ACHN (cell line): ENCODE measurements at regions not wholly inside any gene's neighbourhood (a gene's known extent, or its start where the extent isn't known, plus 50 kb on each side); places are given as distances from the start of the nearest gene placed in this dataset.

Source experiments
- DNase-seq: peaks from one replicate; pipeline ENCODE4 v3.0.0-alpha.2; 2015
- in situ Hi-C: cut with HindIII; loops from 2 replicates; pipeline ENCODE4 v1.10.0; 2017; ENCODE audit warnings: low sequenced_read_pairs, low pct_ligation_motif_present, low pct_unique_long_range_greater_than_20kb

DNA sequence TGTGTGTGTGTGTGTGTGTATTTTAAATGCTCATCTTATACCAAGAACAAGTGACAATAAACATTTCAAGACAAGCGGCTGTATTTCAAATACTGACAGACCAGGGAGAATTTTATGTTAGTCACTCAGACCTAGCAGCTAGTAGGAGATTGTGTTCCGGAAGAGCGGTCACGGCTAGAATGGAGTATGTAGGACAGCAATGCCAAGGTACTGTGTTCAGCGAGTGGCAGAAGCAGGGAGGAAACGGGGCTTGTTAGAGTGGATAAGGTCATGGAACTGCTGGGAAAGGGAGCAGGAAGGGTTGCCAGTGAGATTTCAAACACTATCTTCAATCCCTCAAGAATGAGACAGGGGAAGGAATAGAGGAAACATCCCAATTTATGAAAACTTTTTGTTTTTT lies 260.5 kb upstream of the PITRM1 start:
- peak; percentile 63 for DNase-seq
- in situ Hi-C loops, result no loop called here

DNA sequence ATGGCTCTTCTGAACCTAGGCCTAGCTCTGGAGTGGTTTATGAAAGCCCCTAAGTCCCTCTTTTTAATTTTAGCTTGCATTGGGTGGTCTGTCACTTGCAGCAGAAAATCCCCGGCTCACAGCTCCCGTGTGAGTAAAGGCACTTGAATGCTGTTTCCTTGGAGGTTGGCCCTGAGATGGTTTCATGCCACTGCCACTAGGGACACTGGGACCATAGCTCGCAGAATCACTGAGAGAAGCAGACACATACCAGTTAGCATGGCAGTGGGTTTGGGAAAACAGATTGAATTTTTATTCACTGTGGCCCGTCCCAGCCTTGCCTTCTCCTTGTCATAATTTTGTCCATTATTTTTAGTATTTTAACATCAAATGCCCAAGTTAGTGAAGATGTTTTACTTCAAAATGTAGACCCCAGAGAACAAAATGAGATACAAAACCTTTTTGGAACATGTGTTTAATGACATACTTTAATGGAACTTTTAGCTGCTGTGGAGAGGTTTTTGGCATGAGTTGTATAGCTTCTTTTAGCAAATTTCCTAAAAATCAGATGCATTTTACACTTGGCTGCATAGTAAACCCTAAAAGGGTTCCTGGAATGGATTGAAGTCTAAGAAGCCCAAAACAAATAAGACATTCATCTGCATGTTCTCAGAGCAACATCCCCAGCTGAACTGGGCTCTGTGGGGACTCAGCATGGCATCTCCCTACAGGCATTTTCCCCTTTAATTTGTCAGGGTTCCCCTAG lies 259.7 kb upstream of the PITRM1 start:
- DNase-seq, result no peak
- in situ Hi-C loops, result no loop called here

DNA sequence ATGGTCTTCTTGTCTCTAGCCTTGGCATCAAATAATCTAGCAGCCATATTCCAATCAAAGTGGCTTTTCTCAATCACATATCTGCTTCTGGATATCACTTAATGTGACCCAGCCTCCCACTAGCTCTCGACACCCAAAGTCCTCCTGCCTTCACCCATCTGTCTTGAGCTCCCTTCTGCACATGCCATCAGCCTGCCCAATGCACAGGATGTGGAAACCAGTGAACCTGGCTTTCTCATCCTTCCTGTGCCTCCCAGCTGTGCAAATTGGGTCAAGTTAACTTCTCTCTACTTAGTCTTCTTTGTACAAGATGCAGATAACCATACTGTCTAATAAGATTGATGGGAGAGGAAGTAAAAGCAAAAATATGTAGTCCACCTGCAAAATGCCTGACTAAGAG lies 257.9 kb upstream of the PITRM1 start:
- DNase-seq, result no peak
- in situ Hi-C loops, result no loop called here

DNA sequence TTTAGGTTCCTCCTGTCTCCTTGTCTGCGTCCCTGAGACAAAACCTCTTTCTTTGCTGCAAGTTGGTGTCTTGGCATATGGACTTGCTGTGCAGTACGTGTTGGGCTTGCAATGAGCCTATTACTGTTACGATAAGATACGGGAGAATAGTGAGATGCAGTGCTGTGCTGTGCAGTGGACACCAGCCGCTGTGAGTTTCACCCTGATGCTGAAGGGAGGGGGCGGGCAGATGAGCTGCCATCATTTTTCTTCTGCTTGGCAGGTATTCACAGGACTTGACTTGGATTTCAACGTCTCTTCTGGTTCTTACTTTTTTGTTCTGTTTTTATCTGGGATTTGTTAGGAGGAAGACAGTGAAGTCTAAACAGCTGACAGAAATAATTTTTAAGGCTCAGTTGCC lies 257.1 kb upstream of the PITRM1 start:
- in situ Hi-C loops, result no loop called here
- DNase-seq, result no peak

DNA sequence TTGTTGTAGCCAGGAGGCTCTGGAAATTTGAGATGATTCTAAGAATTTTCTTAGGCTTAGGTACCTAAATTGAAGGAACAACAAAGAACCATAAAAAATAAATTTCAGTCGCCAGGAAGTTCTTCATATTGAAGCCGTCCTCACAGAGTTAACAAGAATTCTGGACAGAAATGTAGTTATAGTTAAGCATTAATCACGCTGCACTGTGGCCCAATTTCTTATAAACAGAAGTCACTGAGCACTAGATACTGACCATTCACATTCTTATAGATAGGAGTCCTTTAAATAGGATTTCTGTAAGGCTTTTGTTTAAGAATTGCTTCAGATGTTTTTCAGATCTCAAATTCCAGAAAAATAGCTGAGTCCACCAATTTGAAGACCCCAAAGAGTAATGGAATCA lies 256.2 kb upstream of the PITRM1 start:
- DNase-seq, result no peak
- in situ Hi-C loops, result no loop called here

DNA sequence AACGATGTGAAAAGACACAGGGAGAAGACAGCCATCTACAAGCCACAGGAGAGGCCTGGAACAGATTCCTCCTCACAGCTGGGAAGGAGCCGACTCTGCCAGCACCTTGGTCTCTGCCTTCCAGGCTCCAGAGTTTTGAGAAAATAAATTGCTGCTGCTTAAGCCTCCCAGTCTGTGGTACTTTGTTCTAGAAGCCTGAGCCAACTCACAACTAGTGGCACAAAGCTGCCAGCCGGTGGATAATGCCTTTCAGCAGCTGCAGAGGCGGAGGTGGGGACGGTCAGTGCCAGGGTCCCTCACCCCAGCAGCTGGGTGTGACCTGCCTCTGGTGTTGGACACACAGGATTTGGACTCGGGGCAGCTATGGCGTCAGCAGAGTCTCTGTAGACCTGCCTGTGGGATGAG lies 255.4 kb upstream of the PITRM1 start:
- in situ Hi-C loops, result no loop called here
- DNase-seq, result no peak

DNA sequence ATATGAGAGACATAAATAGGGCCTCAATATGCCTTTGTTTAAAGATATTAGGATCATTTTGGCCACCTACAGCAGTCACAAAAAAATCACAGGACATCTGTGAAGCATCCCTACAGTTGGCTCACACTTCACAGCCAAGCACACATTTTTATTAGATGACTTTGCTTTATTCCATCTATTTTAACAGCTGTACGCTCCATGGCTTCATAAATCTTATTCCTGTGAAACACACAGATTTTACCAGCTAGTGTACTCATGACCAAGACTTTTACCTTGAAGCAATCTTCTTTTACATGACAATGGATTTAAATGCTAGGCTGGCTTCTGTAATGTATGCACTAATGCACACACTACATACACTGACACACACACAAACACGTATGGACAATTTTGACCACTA lies 254.8 kb upstream of the PITRM1 start:
- no peak for DNase-seq
- in situ Hi-C loops, result no loop called here

DNA sequence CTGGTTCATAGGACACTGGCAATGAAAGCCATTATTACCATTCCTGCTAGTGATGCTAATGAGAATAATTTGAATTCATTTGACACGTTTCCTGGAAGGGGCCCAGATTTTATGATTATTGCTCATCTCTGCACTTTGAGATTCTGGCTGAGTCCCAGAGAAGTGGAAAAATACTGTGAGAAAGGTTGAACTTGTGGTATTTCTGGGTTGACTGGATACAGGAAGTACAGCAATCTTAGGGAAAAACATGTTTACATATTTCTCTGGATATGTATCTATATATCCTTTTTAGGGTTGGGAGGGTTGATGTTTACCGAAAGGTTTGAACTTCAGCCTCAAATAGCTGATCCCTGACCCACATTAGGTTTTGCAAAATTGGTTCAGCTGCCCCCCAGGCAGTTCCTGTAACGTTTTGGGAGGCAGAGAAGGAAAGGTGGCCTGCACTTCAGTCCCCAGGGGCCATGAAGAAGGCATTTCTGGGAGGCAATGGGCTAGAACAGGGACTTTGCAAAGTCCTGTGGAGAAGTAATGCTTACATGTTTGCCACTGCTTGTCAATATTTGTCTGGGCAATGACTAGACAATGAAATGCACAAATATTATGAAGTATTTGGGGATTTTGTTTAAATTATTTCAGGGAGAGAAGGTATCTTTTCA lies 253.7 kb upstream of the PITRM1 start:
- in situ Hi-C loops, result no loop called here

DNA sequence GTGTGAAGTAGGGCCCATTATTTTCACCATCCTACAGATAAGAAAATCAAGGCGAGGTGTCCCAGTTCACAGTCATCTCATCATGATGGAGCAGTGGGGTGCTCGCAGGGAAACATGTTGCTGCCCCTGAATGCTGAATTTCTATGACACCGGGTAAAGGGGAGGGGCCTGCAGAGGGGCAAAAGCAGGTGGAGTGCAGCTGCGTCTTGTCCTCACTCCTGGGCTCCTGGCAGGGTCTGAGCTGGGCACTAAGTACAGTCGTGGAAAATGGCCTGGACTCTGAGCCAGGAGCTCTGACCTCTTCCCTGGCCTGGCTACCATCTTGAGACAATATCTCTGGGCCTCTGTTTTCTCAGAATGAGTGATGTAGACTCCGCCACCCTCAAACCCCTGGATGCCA lies 253.1 kb upstream of the PITRM1 start:
- no peak for DNase-seq
- in situ Hi-C loops, result no loop called here

More for the DNA sequence above, 253.7 kb upstream of the PITRM1 start:
- DNase-seq, result peak; percentile 49

DNA sequence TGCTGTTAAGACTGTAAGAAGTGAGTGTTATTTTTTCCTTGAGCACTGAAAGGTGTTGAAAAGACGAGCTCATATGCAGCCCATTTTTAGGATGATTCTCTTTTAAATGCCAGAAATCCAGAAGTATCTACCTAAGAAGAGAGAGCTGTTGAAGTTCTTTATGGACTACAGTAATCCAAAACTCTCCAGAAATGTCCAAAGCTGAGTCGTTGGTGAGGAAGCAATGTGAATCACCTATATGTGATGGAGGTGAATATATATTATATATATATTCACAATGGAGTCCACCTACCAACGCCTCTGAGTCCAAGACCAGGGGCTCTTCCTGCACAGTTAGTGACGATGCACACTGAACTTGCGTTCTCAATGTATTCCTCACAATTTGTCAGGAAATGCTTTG lies 252.7 kb upstream of the PITRM1 start:
- DNase-seq, result no peak
- in situ Hi-C loops, result no loop called here

DNA sequence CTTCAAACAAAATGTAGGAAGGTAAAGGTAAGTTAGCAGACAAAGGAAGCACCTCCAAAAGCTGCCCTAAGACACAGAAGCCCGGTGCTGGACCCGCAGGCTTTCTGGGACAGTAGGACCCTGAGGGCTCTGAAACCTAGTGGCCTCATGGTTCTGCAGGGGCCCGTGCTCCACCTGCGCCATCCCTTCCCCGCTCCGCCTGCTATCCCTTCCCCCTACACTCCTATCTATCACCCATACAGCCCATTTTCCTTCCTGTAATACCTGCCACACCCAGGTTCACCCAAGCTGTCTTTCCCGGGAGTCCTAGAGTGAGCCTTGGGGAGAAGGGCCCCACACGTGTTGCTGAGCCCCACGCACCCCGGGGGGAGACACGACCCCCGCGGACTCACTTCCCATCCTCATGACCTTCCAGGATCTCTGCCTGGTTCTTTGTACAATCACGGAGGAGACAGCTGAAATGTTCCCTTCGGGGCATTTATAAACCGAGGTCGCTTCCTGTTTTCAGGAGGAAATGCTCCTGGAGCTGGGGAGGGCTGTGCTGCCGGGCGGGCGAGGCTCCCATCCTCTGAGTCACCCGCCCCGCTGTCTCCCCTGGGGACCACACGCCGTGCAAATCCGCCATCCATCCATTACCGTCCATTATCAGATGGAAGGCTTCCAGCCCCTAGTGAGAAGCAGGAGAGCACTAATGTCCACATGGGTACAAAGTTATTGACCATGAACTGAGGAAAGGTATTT lies 251.7 kb upstream of the PITRM1 start:
- in situ Hi-C loops, result no loop called here
- DNase-seq, result no peak

DNA sequence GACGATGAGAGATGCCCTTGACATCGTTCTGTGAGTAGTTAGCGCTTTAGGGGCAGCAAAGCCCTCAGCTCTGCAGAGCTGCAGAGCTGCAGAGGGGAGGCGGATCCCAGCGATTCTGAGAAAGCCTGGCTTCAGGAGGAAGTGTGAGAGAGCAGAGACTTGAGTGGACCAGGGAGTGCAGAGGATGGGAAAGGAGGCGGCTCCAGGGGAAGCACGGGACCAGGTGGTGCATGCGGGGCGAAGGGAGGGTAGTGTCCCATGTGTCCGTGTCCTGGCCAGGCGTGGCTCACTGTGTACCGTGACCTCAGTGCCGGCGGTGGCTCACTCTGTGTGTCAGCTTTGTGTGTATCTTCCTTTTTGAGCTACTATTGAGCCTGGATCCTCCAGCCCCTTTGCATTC lies 250.8 kb upstream of the PITRM1 start:
- in situ Hi-C loops, result no loop called here
- DNase-seq, result no peak

DNA sequence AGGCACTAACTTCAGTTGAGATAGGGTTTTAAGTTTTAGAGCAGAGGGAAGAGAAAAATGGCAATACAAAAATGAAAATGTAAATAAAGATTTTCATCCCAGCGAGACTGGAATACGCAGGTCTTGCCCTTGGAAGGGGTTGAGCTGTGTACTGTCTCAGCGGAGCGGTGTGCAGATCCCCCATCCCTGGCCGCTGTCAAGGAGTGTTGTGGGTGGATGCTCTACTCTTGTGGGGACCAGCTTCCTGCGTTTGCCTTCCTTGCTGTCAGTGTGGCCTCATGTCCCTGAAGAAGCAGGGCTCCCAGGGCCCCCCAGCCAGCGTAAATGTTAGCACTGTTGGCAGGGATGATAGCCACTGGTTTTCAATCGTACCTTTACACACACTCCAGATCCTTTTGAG lies 249.7 kb upstream of the PITRM1 start:
- in situ Hi-C loops, result no loop called here
- no peak for DNase-seq

DNA sequence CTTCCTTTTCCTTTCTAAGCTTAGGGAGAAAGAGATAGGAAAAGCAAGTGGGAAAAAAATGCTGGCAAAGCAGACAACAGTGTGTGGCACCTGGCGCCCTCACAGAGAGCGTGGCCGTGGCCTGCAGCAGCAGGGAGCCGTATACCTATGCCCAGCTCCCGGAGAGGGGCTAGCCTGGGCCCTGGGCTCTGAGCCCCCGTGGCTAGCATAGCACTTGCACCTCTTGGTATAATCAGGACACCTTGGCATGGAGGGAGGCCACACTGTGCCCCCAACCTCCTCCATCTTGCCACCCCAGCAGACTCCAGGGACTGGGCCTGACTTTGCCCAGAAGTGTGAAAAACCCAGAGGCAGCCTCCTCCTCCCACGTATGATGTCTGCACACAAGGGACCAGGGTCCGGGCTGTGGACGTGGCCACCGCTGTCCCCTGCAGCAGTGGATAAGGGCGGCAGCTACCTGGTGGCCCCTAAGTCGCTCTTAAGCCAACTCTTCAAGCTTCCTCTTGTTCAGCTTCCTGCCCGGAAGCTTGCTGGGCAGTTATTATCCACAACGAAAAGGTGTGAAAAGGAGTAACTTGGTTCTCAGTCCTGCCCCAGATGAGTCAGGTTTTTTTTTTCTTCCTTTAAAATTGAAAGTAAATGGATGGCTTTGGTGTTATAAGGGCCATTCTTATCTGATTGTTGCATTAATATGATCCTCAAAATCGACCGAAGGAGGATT lies 249.1 kb upstream of the PITRM1 start:
- DNase-seq, result no peak
- in situ Hi-C loops, result no loop called here

DNA sequence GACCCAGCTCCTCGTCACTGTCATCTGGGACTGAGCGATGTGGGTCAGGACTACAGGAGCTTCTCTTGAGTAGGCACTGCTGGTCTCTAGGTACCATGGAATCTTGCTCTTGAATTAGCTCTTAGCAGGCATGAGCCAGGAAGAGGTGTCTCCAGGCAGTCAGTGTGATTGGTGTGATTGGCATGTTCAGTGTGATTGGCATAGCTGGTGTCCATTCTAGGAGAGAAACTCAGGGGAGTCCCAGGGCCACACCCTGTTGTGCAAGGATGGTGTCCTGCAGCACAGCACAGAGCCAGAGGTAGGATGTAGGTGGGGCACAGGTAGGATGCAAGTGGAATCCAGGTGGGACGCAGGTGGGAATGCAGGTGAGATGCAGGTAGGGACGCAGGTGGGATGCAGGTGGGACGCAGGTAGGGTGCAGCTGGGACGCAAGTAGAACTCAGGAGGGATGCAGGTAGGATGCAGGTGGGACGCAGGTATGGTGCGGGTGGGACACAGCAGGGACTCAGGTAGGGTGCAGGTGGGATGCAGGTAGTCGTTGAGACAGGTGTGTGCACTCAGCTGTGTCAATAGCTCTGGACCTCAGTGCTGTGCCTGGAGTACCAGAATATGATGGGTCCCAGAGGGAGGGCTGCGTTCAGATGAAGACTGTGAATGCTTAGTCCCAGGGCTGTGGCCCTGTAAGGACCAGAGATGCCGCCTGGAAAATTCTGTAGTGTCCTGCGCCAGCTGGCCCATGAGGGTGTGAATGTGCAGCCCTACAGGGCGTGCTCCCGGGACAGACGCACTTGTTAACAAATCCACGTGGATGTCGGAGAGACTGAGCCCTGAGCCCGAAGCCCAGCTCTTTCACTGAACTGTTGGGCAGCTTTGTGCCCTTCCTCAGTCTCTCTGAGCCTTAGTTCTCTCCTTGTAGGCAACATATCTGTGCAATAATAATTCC lies 248.2 kb upstream of the PITRM1 start:
- in situ Hi-C loops, result no loop called here
- DNase-seq, result no peak

DNA sequence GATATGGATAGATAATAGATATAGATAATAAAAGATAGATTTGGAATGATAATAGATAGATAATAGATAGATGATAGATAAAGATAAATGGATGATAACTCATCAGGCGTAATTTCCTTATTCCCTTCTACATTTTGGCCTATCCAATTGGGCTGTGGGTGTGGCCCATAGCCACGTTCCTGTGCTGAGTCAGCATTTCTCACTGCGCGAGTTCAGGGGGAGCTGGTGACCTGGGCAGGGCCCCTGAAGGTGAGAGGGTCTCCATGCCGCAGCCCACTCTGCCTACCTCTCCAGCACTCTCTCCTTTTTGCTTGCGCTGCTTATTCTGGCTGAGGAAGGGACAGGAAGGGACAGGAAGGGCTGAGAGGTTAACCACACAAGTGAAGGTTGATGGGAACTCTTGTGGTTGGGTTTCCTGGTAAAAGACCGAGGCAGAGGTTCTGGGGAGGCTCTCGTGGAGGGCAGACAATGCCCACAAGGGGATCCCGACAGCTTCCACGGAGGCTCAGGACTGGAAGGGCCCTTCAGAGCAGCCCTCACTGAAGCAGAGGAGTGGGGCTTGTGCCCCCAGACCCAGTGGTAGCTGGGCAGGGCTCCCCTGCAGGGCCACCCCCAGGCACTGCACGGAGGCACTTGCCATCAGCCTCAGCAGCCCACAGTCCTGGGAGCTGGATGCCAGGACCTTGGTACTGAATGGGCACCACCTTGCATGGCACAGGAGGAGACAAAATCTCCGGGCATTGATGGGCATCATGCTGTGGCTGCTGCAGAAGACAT lies 247.3 kb upstream of the PITRM1 start:
- in situ Hi-C loops, result no loop called here
- DNase-seq, result no peak

DNA sequence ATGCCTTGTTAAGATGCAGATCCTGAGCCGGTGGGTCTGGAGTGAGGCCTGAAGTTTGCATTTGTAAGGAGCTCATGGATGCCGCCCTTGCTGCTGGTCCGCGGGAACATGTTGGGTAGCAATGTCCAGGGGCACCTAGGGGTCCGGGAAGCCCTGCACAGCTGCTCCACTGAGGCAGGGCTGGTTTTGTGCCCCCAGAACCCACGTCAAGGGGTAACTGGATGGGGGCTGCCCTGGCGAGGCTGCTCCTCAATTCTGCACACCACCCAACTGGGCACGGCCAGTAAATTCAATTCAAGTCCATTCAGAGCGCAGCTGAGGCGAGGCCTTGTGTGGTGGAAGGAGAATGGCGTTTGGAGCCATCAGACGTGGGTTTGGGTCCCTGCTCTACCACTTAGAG lies 246.3 kb upstream of the PITRM1 start:
- in situ Hi-C loops, result no loop called here
- no peak for DNase-seq
